GM21515 (cell line): ENCODE measurements at regions not wholly inside any gene's neighbourhood (a gene's known extent, or its start where the extent isn't known, plus 50 kb on each side); places are given as distances from the start of the nearest gene placed in this dataset.

Experiments used
- ATAC-seq: cut with Tn5 transposase; IDR thresholded peaks from one replicate; pipeline ENCODE4 v1.9.1; 2021; ENCODE audit not compliant: unreplicated experiment

GRCh38 chr2:12827721-12828120 is 111.0 kb downstream of the TRIB2 start:
- no peak for ATAC-seq

- no peak for ATAC-seq
Observed at GRCh38 chr2:12828980-12829379, 112.2 kb downstream of the TRIB2 start.

GRCh38 chr2:12831016-12831415 is 114.3 kb downstream of the TRIB2 start:
- ATAC-seq, result no peak

GRCh38 chr2:12834239-12834638 is 117.5 kb downstream of the TRIB2 start:
- no peak for ATAC-seq

GRCh38 chr2:12835733-12836132 is 119.0 kb downstream of the TRIB2 start:
- ATAC-seq, result no peak

- ATAC-seq, result no peak
Observed at GRCh38 chr2:12839339-12839738, 122.6 kb downstream of the TRIB2 start.

- ATAC-seq, result no peak
Observed at GRCh38 chr2:12841021-12841420, 124.3 kb downstream of the TRIB2 start.

- ATAC-seq, result no peak
Observed at GRCh38 chr2:12842917-12843316, 126.2 kb downstream of the TRIB2 start.

- no peak for ATAC-seq
Observed at GRCh38 chr2:12844511-12844910, 127.8 kb downstream of the TRIB2 start.

GRCh38 chr2:12847694-12848575 is 131.2 kb downstream of the TRIB2 start:
- no peak for ATAC-seq

GRCh38 chr2:12852135-12852534 is 135.4 kb downstream of the TRIB2 start:
- ATAC-seq, result no peak

- no peak for ATAC-seq
Observed at GRCh38 chr2:12854001-12854530, 137.3 kb downstream of the TRIB2 start.

GRCh38 chr2:12855508-12855907 is 138.8 kb downstream of the TRIB2 start:
- ATAC-seq, result no peak

- ATAC-seq, result no peak
Observed at GRCh38 chr2:12856934-12857601, 140.3 kb downstream of the TRIB2 start.

GRCh38 chr2:12857891-12858290 is 141.2 kb downstream of the TRIB2 start:
- ATAC-seq, result no peak

- ATAC-seq, result no peak
Observed at GRCh38 chr2:12858786-12859185, 142.1 kb downstream of the TRIB2 start.

- ATAC-seq, result no peak
Observed at GRCh38 chr2:12861344-12861930, 144.7 kb downstream of the TRIB2 start.

GRCh38 chr2:12862541-12862940 is 145.8 kb downstream of the TRIB2 start:
- ATAC-seq, result no peak

- no peak for ATAC-seq
Observed at GRCh38 chr2:12863937-12864336, 147.2 kb downstream of the TRIB2 start.

- no peak for ATAC-seq
Observed at GRCh38 chr2:12867631-12868287, 151.0 kb downstream of the TRIB2 start.

GRCh38 chr2:12870692-12871091 is 154.0 kb downstream of the TRIB2 start:
- ATAC-seq, result no peak
